GM20431 (cell line): ENCODE measurements at regions not wholly inside any gene's neighbourhood (a gene's known extent, or its start where the extent isn't known, plus 50 kb on each side); places are given as distances from the start of the nearest gene placed in this dataset.

Source experiments
- in situ Hi-C: fragments of 300-500 bp; cut with MseI, MboI; formaldehyde crosslinking; loops from one replicate; pipeline ENCODE4 v1.15.0; 2020; ENCODE audit warnings: low sequenced_read_pairs; ENCODE audit not compliant: unreplicated experiment

- in situ Hi-C loops, result no loop called here
Measured at GRCh38 chr2:221276033-221276432, 296.1 kb downstream of the EPHA4 start.

DNA sequence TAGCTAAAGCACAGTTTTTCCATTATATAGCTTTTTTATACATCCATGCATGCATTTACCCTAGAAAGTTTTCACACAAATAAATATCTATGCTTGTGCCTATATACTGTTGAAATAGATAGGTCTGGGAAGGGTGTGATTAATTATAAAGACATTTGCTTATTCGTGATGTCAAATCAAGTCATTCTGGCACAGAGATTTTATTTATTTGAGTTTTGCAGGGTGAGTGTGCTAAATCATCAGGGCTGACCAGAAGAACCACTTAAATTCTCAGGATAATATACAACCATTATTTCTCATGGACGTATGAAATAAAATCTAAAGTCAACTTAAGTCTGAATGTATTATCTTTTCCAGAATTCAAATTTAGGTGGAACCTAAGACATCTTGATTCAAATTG is 295.5 kb downstream of the EPHA4 start:
- in situ Hi-C loops, result no loop called here

DNA sequence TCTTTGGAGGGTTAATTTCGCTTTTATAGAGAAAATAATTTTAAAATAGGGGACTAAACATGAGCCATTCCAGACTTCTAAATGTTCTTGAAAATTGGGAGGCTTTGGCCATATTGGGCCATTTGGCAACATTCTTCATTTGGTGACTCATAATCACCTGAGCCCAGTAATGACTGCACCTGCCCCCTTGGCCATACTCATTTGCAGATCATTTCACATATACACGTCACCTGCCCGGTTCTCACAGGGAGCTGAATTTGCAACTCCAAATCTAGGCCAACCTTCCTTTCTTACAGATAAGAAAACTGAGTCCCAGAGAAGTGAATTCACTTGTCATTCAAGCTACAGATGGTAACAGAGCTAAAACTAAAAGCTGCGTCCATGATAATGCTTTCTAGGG is 289.7 kb downstream of the EPHA4 start:
- in situ Hi-C loops, result no loop called here

DNA sequence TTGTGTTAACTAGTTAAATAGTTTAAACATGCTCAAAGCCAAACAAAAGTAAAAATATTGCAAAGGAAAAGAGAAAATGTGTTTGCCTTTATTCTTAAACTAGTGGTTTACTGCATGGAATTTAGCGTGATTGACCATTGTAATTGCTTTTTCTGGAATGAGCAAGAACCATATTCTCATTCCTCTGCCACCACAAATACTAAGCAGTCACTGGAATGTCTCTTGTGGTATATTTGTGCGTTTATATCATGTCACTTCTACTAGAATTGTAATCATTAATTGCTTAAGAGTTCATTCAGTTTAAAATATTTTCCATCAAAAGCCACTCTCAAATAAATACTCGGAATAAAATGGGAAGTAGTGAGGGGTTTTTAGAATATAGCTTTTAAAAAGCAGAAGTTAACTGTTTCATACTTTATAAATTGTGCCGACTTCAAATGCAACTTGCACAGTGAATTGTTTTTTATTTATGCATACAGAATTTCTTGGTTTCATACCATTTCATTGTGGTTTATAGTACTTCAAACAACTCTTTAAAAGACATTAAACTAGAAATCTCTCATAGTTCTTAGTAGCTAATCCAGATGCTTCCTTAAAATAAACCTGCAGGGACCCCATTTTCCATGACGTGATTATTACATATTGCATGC is 288.1 kb downstream of the EPHA4 start:
- in situ Hi-C loops, result no loop called here

GRCh38 chr2:221285148-221285547 is 287.0 kb downstream of the EPHA4 start:
- in situ Hi-C loops, result no loop called here

- in situ Hi-C loops, result no loop called here
Measured at GRCh38 chr2:221286406-221286805, 285.7 kb downstream of the EPHA4 start.

DNA sequence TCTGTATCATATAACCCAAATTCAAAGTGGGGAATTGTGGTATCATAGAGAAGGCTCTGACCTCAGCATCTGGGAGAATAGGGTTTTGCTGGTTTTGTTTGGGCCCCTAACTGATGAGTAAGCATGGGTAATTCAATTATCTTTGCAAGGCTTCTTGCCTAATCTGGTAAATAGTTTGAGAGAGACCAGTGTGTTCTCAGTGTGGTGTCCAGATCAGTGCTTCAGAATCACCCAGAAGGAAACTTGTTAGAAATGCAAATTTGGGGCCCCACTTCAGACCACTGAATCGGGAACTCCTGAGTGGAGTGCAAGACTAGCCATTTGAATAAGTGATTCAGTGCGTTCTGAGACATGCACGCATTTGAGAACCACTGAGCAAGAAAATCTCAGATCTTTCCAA is 282.7 kb downstream of the EPHA4 start:
- in situ Hi-C loops, result no loop called here

GRCh38 chr2:221289846-221290245 is 282.3 kb downstream of the EPHA4 start:
- in situ Hi-C loops, result no loop called here

- in situ Hi-C loops, result no loop called here
Measured at GRCh38 chr2:221293949-221294742, 278.0 kb downstream of the EPHA4 start.

DNA sequence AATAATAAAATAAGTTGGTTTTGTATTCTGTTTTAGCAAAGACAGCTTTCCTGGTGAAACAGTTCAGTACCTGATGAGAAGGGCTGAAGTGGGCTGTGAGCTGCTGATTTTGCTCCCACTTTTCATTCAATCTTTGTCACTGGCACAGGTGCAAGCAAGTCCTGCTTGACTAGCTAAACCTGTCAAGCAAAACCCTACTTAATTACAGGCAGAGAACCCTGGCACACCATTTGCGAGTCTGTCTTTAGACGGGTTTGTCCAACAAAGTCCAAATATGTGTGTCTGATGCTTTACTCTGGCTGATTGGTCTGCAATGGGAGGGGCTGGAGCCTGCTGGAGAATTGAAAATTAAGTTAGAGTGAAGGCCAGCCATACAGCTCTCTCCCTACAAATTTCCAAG is 267.2 kb downstream of the EPHA4 start:
- in situ Hi-C loops, result no loop called here

- in situ Hi-C loops, result no loop called here
Measured at GRCh38 chr2:221308507-221309066, 263.5 kb downstream of the EPHA4 start.

DNA sequence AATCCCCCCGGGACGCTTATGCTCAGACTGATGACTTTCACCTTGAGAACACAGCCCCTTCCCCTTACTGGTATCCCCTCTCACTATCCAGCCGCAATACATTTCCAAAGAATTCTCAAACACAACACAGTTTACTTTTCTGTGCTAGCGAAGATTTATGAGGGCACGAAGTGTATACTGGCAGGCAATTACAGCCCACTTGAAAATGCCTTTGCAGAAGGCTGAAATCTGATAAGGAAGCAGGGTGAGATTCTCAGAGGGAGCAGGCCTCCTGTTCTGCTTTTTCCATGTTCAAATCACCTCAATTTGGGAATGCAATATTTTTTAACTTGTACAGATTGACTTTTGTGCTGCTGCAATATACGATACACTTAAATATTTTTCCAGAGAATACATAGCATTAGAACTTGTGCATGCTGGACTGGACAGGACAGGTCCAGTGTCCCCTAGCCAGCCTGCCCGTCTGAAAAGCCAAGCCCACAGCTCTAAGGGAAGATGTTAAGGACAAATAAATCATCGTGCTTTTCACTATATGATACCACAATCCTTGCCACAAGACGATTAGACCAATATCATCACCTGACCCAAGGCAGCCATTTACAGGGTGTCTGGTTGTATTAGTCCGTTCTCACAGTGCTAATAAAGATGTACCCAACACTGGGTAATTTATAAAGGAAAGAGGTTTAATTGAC is 262.1 kb downstream of the EPHA4 start:
- in situ Hi-C loops, result no loop called here

DNA sequence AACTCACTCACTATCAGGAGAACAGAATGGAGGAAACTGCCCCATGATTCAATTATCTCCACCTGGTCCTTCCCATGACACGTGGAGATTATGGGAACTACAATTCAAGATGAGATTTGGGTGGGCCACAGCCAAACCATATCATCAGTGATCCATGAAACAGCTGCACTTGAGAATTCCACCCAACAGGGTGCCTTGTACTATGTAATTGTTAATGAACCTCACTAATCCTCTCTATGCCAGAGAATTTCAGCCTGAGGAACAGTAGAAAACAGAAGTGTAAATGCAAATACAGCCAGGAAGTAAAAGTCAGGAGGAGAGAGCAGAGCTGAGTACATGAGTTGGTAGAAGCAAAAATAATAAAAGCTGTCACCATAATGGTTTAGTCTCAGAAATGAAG is 261.4 kb downstream of the EPHA4 start:
- in situ Hi-C loops, result no loop called here

DNA sequence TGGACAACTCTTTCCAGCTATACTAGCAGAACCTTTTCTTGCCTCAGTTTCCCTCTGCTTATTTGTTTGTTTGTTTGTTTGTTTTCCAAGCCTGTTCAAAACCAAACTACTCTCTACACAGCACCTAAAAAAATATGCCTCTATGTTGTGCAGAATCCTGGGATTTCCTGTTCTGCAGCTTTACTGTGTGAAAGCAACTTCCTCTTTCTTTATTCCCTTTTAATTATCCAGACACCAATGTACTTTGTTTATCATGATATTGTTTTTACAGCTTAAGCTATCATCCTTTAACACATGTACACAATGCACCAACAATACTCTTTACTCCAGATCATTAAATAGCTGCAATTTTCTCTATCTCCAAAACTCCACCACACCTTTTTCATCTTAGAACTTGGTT is 259.5 kb downstream of the EPHA4 start:
- in situ Hi-C loops, result no loop called here

DNA sequence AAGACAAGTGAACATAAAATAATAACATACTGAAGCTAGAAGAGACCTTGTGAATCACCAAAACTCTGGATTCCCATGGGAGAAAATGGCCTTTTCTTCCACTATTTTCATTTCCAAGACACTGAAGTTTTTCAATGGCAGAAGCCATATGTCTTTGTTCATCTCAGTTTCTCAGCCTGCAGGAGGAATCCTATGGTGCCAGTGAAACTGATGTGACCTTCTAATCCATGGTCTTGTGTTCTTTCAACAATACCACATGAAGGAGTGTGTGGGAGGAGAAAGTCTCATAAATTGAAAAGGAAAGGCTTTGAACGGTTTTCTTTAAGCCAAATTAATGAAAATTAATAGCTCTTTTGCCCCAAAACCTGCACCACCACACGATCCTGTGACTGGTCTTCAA is 257.3 kb downstream of the EPHA4 start:
- in situ Hi-C loops, result no loop called here

DNA sequence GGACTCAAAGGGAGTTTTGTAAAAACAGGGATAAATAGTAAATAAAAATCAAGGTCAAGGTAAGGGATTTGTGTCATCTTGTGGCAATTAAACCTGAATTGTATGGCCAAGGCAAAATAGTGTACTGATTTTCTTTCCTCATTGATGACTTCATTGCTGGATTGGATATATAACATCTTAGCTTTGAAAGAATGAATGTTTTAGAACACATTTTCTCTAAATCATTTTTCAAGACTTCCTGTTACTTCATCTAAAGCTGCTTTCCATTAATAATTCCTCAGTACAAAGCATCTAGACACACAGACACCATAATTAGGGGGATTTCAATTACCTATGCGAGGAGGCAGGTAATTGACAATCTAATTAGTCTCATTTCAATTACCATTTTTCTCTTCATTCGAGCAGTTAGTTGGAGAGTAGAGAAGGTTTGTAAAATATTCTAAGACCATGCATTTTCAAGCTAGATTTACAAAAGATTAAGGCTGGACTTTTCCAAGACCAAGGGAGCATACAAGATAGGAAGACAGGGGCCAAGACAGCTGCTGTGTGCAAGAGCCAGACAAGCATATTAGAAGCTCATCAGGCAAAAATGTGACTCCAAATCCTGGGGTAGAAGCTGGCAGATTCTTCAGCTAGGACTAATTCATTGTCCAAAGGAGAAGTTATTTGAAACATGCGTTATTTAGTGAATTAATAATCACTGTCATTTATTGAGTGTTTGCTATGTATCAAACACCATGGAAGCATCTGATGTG is 253.6 kb downstream of the EPHA4 start:
- in situ Hi-C loops, result no loop called here

DNA sequence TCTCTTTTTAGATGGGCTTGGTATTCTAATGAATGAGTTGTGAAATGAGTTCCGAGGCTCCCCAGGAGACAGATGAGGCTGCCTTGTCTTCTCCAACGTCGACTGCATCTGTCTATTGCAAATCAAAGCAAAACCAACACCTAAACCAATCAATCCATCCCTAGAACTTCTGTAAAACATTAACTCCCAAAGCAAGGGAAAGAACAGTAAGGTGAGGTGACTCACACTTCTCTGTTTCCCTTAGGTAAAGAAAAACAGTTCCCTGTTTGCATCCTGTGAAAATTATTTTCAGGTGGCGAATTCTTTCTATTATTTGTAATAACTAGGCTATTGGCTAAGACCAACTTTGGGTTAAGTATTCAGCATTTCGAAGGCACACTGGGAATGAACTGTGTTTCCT is 249.4 kb downstream of the EPHA4 start:
- in situ Hi-C loops, result no loop called here

- in situ Hi-C loops, result no loop called here
Measured at GRCh38 chr2:221323513-221323912, 248.6 kb downstream of the EPHA4 start.

DNA sequence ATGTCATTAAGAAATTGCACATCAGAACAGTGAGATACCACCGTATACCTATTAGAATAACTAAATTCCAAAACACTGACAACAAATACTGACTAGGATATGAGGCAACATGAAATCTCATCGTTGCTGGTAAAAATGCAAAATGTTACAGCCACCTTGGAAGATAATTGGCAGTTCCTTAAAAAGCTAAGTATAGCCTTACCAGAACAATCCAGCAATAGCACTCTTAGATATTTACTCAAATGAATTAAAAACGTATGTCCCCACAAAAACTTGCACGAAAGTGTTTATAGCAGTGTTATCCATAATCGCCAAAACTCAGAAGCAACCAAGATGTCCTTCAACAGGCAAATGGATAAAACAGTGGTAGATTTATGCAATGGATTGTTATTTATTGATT is 241.7 kb downstream of the EPHA4 start:
- in situ Hi-C loops, result no loop called here

GRCh38 chr2:221334481-221335218 is 237.5 kb downstream of the EPHA4 start:
- in situ Hi-C loops, result no loop called here
